C4-2B (cell line): ENCODE measurements at regions not wholly inside any gene's neighbourhood (a gene's known extent, or its start where the extent isn't known, plus 50 kb on each side); places are given as distances from the start of the nearest gene placed in this dataset.

Source experiments
- H3K27ac ChIP-seq: fragments of 450-650 bp; 2 replicates; pipeline ENCODE4 v1.5.1; 2017
- ZFX ChIP-seq: fragments of 450-650 bp; IDR thresholded peaks from 2 replicates; pipeline ENCODE4 v1.6.1; 2017
- TF ChIP-seq, protein P1 (sequence below): fragments of 450-650 bp; conservative IDR thresholded peaks from 2 replicates; pipeline ENCODE4 v1.5.1; 2017; ENCODE audit warnings: mild to moderate bottlenecking

DNA sequence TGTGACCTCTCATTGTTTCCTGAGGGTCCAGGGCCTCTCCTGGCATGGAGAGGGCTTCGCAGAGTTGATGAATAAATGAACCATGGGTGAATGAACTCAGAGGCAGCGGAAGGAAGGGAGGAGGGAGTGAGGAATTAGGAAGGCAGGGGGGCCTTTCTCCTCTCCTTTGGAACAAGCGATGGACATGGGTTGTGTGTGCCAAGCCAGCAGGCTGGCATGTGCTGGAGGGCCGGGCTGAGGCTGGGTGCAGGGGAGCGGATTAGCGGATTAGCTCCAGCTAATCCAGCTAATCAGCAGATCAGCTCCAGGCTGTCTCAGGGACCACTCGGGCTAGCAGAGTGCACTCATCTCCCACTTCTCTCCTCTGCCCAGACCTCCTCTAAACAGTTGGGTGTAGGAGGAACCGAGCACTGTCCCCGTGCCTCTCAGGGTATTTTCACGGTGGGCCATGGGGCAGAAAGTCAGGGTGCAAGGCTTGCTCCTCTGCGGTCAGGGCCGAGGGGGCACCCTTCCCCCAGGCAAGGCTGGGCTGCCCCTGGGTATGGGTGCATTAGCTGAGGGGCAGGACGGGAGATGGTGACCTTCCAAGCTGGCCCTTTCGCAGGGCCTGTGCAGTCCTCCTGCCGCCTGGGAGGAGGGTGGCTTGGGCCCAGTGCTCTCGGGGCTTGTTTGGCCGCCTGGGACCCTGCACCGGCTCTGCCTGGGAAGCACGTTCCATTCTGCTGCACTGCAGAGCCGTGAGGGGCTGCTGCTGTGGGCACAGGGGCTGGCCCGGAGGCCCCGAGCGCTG lies 120.3 kb upstream of the B3GAT1 start:
- H3K27ac ChIP-seq: no peak overlapping the region
- no peak for TF ChIP-seq ZFX

DNA sequence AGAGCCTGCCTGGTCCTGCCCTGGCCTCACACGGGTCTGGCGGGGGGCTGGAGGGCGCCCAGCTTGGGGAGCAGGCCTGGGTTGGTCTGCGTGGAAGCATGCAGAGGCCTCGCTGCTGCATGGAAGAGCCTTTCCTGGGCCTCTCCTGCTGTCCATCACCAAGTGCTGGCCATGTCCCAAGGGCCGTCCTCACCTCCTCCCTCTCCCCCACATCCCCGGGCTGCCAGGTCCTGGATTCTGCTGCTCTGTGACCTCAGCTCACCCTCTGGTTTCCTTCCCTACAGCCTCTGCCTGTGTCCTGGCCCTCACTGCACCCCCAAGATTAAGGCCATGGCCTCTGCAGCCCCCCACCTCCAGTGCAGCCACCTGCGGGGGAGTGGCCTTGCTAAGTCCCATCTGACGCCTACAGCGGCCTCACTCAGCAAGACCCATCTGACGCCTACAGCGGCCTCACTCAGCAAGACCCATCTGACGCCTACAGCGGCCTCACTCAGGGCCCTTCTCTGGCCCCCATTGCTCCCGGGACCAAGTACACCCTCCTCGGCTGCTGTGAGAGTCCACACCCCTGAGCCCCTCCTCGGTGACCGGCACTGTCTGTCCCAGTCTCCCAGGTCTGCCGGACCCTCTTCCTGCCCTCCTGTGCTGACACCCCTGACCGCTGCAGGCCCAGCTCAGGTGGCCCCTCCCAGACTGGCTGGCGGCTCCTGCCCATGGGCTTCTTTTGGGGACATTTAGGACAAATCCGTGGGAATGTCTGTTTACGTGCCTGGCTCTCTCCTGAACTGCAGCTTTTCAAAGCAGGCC lies 119.5 kb upstream of the B3GAT1 start:
- no peak overlapping the region for H3K27ac ChIP-seq
- TF ChIP-seq ZFX: no peak
- TF ChIP-seq, protein P1, sequence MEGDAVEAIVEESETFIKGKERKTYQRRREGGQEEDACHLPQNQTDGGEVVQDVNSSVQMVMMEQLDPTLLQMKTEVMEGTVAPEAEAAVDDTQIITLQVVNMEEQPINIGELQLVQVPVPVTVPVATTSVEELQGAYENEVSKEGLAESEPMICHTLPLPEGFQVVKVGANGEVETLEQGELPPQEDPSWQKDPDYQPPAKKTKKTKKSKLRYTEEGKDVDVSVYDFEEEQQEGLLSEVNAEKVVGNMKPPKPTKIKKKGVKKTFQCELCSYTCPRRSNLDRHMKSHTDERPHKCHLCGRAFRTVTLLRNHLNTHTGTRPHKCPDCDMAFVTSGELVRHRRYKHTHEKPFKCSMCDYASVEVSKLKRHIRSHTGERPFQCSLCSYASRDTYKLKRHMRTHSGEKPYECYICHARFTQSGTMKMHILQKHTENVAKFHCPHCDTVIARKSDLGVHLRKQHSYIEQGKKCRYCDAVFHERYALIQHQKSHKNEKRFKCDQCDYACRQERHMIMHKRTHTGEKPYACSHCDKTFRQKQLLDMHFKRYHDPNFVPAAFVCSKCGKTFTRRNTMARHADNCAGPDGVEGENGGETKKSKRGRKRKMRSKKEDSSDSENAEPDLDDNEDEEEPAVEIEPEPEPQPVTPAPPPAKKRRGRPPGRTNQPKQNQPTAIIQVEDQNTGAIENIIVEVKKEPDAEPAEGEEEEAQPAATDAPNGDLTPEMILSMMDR: no peak

DNA sequence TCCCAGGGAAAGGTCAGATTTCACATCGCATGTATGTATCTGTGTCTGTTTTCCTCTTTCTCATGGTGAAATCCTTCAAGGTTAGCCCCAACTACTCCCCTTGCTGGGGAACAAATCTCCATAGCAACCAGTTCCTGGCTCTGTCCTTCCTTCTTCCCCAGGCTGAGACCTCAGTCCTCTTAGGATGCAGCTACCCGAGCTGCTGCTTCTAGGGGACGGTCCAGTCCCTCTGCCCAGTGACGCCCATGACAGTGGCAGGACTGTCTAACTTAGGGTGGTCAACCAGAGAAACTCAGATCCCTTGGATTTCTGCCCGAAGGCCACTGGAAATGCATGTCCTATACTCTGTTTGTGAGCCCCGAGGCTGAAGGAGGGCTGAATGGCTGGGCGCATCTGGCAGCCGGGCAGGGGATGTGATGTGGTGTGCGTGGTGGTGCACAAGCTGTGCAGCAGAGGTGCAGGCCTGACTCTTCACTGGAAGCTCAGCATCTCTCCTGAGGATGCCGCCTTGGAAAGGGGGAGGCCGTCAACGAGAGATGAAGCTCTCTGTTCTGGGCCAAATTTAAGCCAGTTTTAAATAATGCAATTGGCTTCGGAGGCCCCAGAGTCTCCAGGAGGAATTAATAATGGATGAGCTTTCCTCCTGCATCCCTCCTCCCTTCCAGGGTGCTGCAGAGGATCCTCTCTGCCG lies 118.7 kb upstream of the B3GAT1 start:
- TF ChIP-seq, protein P1: no peak
- TF ChIP-seq ZFX: no peak
- H3K27ac ChIP-seq: no peak overlapping the region

DNA sequence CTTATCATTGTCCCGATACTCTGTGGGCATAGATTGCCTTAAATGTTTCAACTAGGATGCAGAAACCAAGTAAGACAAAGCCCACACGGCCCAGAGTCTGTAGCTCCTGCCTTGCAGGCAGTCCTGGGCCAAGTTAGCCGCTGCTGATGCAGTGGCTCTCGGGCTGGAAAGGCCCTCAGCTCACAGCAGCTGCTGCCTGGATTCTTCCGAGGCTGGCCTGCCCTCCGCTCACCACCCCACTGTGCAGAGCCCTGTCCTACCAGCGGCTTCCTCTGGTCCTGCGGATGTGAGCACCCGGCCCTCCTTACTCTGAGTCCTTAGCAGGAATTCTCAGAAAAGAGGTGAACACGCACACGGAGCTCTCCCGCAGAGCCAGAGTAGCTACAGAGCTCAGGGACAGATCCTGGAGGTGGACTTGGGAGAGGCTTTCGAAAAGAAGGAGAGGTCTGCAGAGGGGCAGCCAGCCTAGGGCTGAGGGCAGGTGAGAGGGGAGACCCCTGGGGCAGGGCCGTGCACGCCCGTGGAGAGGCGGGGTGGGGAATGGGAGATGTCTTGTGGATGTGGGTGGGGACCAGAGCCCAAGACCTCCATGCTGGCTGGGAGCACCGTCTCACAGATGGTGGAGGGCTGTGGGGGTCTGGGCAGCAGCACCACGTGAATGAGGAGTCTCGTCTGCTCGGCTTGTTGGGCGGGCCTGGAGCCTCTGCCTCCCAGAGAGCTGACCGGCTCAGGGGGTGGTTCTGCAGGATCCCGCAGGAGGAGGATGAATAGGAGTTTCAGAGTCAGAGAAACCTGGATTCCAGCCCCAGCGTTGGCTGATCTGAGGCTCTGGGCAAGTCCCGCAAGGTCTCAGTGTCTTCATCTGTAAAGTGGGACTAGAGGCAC lies 117.4 kb upstream of the B3GAT1 start:
- TF ChIP-seq, protein P1: no peak
- no peak for TF ChIP-seq ZFX
- H3K27ac ChIP-seq: no peak overlapping the region

DNA sequence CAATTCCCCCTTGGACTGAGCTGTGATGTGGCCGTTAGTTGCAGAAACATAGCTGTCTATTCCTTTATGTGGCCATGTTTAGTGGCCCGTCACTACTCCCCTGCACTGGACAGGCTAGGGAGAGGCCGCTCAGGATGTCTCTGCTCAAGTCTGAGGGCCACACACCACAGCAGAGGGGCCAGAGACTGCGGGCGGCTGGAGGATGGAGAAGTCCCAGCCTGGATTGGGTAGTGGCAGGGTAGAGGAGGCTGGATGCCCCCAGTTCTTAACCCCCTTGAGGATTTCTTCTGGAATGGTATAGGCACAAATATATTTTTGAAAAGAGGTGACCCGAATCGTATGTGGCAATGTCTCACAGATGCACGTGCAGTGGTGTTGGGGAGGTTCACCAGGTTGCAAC lies 116.4 kb upstream of the B3GAT1 start:
- no peak for TF ChIP-seq ZFX
- TF ChIP-seq, protein P1: no peak
- H3K27ac ChIP-seq: peak overlapping the region; percentile 81

DNA sequence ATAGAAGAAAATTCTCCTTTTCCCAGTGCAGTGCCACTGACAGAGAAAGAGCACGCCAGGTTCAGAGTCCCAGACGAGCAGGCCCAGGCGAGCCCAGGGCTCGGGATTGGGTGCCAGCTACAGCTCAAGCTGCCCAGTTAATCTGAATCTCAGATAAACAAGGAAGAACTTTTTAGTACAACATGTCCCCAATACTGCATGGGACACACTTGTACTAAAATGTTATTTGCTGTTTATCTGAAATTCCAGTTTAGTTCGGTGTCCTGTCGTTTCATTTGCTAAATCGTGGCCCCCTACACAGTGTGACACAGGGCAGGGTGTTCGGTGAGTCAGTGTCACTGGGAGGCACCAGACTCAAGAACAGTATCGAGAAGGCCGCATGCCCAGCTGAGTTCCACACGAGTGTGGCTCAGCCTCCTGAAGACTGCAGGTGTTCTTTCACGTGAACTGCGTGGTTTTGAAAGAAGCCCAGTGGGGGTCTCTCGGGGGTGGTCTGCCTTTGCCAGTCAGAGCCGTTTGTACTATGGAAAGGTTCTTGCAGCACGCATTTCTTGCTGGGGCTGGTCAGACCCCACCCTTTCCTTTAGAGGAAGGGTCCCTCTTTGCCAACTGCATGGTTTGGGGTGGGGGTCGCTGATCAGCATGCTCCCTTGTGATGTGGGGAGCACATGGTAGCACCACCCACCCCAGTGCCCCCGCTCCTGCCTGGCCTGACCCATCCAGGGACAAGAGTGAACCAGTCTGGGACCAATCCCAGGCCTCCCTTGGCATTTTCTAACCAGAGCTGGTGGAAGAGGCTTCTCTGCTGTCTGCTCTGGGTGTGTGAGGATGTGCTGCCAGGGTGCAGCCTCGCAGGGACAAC lies 115.6 kb upstream of the B3GAT1 start:
- H3K27ac ChIP-seq: peak overlapping the region; percentile 81
- TF ChIP-seq ZFX: no peak
- TF ChIP-seq, protein P1: no peak
